SIG-M5 (cell line): ENCODE measurements at regions not wholly inside any gene's neighbourhood (a gene's known extent, or its start where the extent isn't known, plus 50 kb on each side); places are given as distances from the start of the nearest gene placed in this dataset.
"Not testable (repeated sequence)": the region's sequence is repeated elsewhere in the genome, so short reads cannot be mapped to it uniquely, and the experiment has no call there.

Source experiments
- DNase-seq: peaks from one replicate; lab custom pipeline; 2025; lab: John Stamatoyannopoulos, UW

GRCh38 chr17:20735796-20736195, 156.3 kb downstream of the CDRT15L2 start:
- DNase-seq = no peak

- not testable (repeated sequence) for DNase-seq
Observed at GRCh38 chr17:20737636-20738035, 158.1 kb downstream of the CDRT15L2 start.

DNA sequence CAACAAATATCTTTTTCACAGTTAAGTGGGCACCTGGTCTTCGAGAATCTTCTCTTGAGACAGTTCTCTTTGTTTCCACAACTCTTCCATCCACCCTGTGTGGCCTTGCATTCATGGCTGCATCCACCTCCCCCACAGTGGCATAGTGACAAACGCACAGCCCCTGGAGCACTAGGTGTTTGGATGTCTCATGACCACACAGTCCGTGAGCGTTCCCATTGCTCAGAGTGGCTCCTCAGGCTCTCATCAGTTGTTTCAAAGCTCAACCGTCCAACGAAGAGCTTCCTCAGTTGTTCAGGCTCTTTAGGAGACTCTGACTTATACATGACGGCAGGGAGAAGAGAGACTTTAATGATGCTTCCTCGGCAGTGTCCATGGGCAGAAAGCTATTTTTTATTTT, 191.6 kb downstream of the CDRT15L2 start:
- no peak for DNase-seq

GRCh38 chr17:20774472-20775135, 195.1 kb downstream of the CDRT15L2 start:
- DNase-seq = no peak

GRCh38 chr17:20775331-20775730, 195.8 kb downstream of the CDRT15L2 start:
- no peak for DNase-seq

- DNase-seq = no peak
Observed at GRCh38 chr17:20779521-20779920, 200.0 kb downstream of the CDRT15L2 start.

- no peak for DNase-seq
Observed at GRCh38 chr17:20781260-20781659, 201.7 kb downstream of the CDRT15L2 start.

- DNase-seq = not testable (repeated sequence)
Observed at GRCh38 chr17:20781869-20782268, 202.3 kb downstream of the CDRT15L2 start.

DNA sequence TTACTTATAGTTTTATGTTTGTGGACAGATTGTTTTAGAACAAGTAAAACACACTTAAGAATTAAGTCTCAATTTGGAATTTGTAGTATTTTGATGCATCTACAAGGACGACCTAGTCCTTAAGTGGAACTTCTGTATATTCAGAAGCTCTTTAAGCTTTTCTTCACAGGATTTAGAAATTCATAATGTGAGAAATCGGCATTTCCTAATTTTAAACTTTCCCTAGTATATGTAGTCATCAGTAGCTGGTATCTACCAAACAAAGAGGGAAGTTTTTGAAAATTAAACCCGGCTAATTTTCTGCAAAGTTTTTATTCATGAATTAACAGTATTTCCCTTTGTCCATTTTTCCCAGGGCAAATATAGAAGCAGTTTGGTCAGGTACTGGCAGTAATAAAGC, 203.6 kb downstream of the CDRT15L2 start:
- no peak for DNase-seq

- DNase-seq = no peak
Observed at GRCh38 chr17:20784100-20784665, 204.7 kb downstream of the CDRT15L2 start.

DNA sequence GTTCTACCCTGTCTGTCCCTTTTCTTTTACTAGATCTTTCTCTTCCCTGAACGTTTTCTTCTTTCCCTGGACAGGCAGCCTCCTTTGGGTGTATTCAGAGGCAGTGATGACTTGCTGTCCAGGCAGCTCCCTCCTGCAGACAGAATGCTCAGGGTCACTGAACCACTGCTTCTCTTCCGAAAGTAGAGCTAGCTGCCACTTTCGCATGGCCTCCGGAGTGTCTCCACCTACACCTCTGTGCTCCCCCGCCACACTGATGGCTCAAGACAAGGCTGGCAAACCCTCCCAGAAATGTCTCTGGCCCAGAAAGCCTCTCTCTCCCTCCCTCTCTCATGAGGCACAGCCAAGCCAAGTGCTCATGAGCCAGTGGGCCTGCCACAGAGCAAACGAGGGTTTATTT, 207.8 kb downstream of the CDRT15L2 start:
- no peak for DNase-seq

- no peak for DNase-seq
Observed at GRCh38 chr17:20791626-20792025, 212.1 kb downstream of the CDRT15L2 start.

DNA sequence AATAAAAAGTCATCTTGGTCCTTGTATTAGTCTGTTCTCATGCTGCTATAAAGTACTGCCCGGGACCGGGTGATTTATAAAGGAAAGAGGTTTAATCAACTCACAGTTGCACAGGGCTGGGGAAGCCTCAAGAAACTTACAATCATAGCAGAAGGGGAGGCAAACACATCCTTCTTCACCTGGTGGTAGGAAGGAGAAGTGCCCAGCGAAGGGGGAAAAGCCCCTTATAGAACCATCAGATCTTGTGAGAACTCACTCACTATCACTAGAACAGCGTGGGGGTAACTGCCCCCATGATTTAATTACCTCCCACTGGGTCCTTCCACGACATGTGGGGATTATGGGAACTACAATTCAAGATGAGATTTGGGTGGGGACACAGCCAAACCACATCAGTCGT, 215.0 kb downstream of the CDRT15L2 start:
- DNase-seq = not testable (repeated sequence)

DNA sequence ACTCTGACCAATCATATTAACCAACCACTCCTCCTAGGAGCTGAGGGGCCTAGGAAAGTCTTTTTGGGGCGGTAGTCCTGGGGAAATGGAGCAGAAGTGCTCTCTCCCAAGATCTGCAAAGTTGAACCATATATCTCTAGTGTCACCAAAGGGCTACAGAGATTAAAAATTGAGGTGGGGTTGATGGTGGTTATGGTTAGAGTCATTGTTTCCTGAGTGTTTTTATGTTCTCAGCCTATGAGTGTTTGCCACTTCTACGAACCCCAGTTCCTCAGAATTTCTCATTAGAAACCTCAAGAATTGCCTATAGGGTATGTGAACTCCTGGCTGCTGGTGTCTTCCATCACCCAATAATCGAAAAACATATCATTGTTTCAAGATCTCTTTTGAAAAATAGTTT, 217.8 kb downstream of the CDRT15L2 start:
- no peak for DNase-seq

DNA sequence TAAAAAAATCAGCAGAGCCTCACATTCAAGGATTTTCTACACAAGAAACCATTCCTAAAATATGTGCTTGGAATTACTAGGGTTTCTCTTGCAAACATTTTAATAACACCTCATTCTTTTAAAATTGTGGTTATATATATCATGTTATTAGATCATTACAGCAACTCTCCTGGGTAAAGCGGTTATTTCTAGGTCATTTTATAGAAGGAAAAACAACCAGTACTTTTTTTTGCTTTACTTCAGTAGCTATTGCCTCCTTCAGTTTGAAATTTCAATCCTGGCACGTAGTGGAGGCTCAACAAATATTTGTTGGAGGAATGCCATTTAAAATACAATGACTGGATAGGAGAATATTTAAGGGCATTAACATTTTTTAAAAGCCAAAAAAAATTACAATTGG, 220.6 kb downstream of the CDRT15L2 start:
- DNase-seq = no peak

GRCh38 chr17:20805751-20806150, 226.2 kb downstream of the CDRT15L2 start:
- no peak for DNase-seq

DNA sequence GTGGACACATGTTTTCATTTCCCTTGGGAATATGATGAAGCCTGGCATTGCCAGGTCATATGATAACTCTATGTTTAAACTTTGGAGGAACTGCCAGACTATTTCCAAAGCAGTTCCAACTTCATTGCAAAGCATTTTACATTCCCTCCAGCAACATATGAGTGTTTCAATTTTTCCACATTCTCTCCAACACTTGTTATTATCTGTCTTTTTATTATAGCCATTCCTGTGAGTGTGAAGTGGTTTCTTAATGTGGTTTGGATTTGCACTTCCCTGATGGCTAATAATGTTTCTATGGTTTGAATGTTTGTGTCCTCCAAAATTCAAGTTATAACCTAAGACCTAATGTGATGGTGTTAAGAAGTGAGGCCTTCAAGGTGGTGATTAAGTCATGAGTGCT, 228.0 kb downstream of the CDRT15L2 start:
- DNase-seq = not testable (repeated sequence)

DNA sequence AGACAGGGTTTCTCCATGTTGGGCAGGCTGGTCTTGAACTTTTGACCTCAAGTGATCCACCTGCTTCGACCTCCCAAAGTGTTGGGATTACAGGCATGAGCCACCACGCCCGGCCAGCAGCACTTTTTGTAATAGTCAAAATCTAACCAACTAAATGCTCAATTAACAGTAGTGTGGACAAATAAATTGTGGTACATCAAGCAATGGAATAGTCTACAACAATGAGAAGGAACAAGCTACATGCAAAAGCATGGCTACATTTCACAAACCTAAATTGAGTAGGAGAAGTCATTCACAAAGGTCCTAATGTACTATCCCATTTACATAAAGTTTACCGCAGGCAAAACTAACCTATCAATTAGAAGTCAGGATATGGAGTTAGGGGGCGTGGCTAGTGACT, 227.4 kb downstream of the USP22 start:
- not testable (repeated sequence) for DNase-seq

GRCh38 chr17:20823905-20824304, 218.9 kb downstream of the USP22 start:
- DNase-seq = no peak

GRCh38 chr17:20825539-20825938, 217.3 kb downstream of the USP22 start:
- no peak for DNase-seq

DNA sequence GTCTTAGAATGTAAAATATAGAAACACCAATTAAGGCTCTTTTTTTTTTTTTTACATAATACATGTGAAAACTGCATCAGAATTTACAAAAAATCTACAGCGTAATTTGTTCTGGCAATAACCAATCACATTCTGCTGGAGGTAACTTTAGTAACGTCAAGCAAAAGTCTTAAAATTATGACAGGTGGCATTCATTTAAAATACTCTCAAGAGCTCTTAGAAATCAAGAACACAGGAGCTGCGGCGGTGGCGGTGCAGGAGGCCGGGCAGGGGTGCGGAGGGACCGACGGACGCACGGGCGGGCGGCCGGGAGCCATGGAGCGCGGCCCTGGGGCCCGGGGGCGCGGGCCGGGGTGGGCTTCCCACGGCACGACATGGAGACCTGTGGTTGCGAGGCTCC, 202.4 kb downstream of the USP22 start:
- not testable (repeated sequence) for DNase-seq

DNA sequence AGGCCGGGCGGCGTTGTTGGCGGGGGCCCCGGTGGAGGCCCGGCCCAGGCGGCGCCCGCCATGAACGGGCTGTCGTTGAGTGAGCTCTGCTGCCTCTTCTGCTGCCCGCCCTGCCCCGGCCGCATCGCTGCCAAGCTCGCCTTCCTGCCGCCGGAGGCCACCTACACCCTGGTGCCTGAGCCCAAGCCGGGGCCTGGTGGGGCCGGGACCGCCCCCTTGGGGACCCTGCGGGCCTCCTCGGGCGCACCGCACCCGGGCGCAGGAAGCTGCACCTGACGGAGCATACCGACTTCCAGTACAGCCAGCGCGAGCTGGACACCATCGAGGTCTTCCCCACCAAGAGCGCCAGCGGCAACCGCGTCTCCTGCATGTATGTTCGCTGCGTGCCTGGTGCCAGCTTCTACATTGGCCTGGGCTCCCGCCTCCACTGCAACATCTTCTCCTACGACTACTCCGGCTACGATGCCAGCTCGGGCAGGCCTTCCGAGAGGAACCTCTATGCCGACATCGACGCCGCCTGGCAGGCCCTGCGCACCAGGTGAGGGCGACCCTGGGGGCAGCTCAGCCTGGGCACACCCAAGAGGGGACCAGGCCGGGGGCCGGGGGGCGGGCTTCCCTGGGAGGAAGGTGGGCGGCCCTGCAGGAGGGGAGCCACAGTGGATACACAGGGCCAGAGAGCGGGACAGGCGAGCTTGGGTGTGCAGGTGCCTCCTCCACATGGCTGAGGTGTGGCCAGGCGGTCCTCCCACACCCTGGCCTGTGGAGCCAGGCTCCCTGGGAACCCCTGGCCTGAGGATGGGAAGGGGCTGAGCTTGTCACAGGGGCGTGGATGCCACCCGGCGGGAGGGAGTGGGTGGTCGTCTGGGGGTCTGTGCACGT, 201.6 kb downstream of the USP22 start:
- not testable (repeated sequence) for DNase-seq

GRCh38 chr17:20842012-20842411, 200.8 kb downstream of the USP22 start:
- DNase-seq = not testable (repeated sequence)
